ENCODE measurements at regions not wholly inside any gene's neighbourhood (a gene's known extent, or its start where the extent isn't known, plus 50 kb on each side); places are given as distances from the start of the nearest gene placed in this dataset.

GRCh38 chr13:37406031-37406430 is 192.5 kb downstream of the POSTN start:
- TF ChIP-seq CTCF (IDR thresholded peaks at IDR 0.05) (no peak), POLR2A (IDR thresholded peaks at IDR 0.05) (no peak)

Measured in esophagus squamous epithelium (tissue), 4 donors.